Trophoblast cell (in vitro differentiated cells and primary cell): ENCODE measurements at regions not wholly inside any gene's neighbourhood (a gene's known extent, or its start where the extent isn't known, plus 50 kb on each side); places are given as distances from the start of the nearest gene placed in this dataset.

Experiments
- DNase-seq, 2 donors: peaks; one replicate each; pipeline ENCODE4 v3.0.0-alpha.2; 2016
- H2AFZ ChIP-seq: 2 replicates; pipeline ENCODE4 v1.6.1; 2013; ENCODE audit warnings: low read length, moderate library complexity, mild to moderate bottlenecking; ENCODE audit not compliant: insufficient read depth, poor library complexity
- H2AK5ac ChIP-seq: 2 replicates; pipeline ENCODE4 v1.6.1; 2013; ENCODE audit warnings: mild to moderate bottlenecking, low read length
- H2BK120ac ChIP-seq: 2 replicates; pipeline ENCODE4 v1.6.1; 2013; ENCODE audit warnings: low read length, mild to moderate bottlenecking, moderate library complexity; ENCODE audit not compliant: insufficient read depth, poor library complexity
- H2BK12ac ChIP-seq: 2 replicates; pipeline ENCODE4 v1.6.1; 2013; ENCODE audit warnings: mild to moderate bottlenecking, low read length, moderate library complexity
- H2BK5ac ChIP-seq: 2 replicates; pipeline ENCODE4 v1.6.1; 2013; ENCODE audit warnings: low read length, low read depth, moderate library complexity, mild to moderate bottlenecking; ENCODE audit not compliant: poor library complexity
- H3K14ac ChIP-seq: 2 replicates; pipeline ENCODE4 v1.6.1; 2013; ENCODE audit warnings: mild to moderate bottlenecking, low read length
- H3K18ac ChIP-seq: 2 replicates; pipeline ENCODE4 v1.6.1; 2013; ENCODE audit warnings: mild to moderate bottlenecking, low read length
- H3K23ac ChIP-seq: 2 replicates; pipeline ENCODE4 v1.6.1; 2013; ENCODE audit warnings: low read length
- H3K27ac ChIP-seq: 2 replicates; pipeline ENCODE4 v1.5.1; 2013; ENCODE audit warnings: low read depth, mild to moderate bottlenecking, inconsistent platforms, low read length, moderate library complexity
- H3K27me3 ChIP-seq: 2 replicates; pipeline ENCODE4 v1.6.1; 2013; ENCODE audit warnings: inconsistent platforms, mild to moderate bottlenecking, low read length, moderate library complexity; ENCODE audit not compliant: insufficient read depth
- H3K36me3 ChIP-seq, 2 experiments: 1 replicate in 1 of 2; 2 replicates in 1 of 2; pipeline ENCODE4 v1.6.1; 2013; ENCODE audit warnings: low read length in 2 of 2, mild to moderate bottlenecking in 2 of 2, moderate library complexity in 1 of 2; ENCODE audit not compliant: insufficient read depth in 2 of 2, control insufficient read depth in 1 of 2
- H3K4ac ChIP-seq: 2 replicates; pipeline ENCODE4 v1.6.1; 2013; ENCODE audit warnings: low read depth, mild to moderate bottlenecking, low read length, moderate library complexity
- H3K4me1 ChIP-seq, 2 experiments: 1 replicate in 1 of 2; 2 replicates in 1 of 2; pipeline ENCODE4 v1.6.1; 2013; ENCODE audit warnings: low read length in 2 of 2, mild to moderate bottlenecking in 2 of 2, moderate library complexity in 1 of 2; ENCODE audit not compliant: insufficient read depth in 2 of 2, control insufficient read depth in 1 of 2
- H3K4me2 ChIP-seq: 2 replicates; pipeline ENCODE4 v1.6.1; 2013; ENCODE audit warnings: inconsistent platforms, mild to moderate bottlenecking, low read length, moderate library complexity
- H3K4me3 ChIP-seq: 2 replicates; pipeline ENCODE4 v1.5.1; 2013; ENCODE audit warnings: mild to moderate bottlenecking, low read depth, low read length, inconsistent platforms
- H3K79me1 ChIP-seq: one replicate; pipeline ENCODE4 v1.6.1; 2013; ENCODE audit warnings: low read length
- H3K79me2 ChIP-seq: 2 replicates; pipeline ENCODE4 v1.6.1; 2013; ENCODE audit warnings: low read length, mild to moderate bottlenecking; ENCODE audit not compliant: control insufficient read depth, insufficient read depth, poor library complexity
- H3K9ac ChIP-seq: 2 replicates; pipeline ENCODE4 v1.6.1; 2013; ENCODE audit warnings: mild to moderate bottlenecking, low read length
- H3K9me3 ChIP-seq: 2 replicates; pipeline ENCODE4 v1.6.1; 2013; ENCODE audit warnings: low read depth, mild to moderate bottlenecking, control low read depth, inconsistent platforms, low read length; ENCODE audit not compliant: insufficient read depth
- H4K12ac ChIP-seq: 2 replicates; pipeline ENCODE4 v1.6.1; 2013; ENCODE audit warnings: low read depth, mild to moderate bottlenecking, low read length, moderate library complexity
- H4K8ac ChIP-seq: 2 replicates; pipeline ENCODE4 v1.6.1; 2013; ENCODE audit warnings: low read depth, mild to moderate bottlenecking, low read length, moderate library complexity
- H4K91ac ChIP-seq: one replicate; pipeline ENCODE4 v1.6.1; 2013; ENCODE audit warnings: low read depth, mild to moderate bottlenecking, low read length, moderate library complexity
- WGBS: extraction: QIAGEN DNeasy Blood & Tissue Kit; methylation state at CpG from one replicate; pipeline ENCODE4 v1.1.7; 2013; ENCODE audit warnings: missing lambda C conversion rate; ENCODE audit not compliant: insufficient read length, insufficient coverage; ENCODE audit errors: extremely low coverage; 5-methylcytosine and 5-hydroxymethylcytosine counted together

GRCh38 chr5:89289604-89290003 is 406.6 kb upstream of the MEF2C start:
- Histone ChIP-seq H2BK12ac (no peak overlapping the region), H3K9me3 (no peaks in the 10 kb centered on the region), H3K14ac (no peak overlapping the region), H3K4me3 (no peak overlapping the region), H3K79me2 (no peaks in the 10 kb centered on the region), H3K27me3 (no peaks in the 10 kb centered on the region), H3K79me1 (no peaks in the 10 kb centered on the region), H2AFZ (no peak overlapping the region), H2BK5ac (no peak overlapping the region), H3K23ac (no peak overlapping the region), H3K4me2 (no peak overlapping the region), H3K4me1 (no peaks in the 10 kb centered on the region), H2AK5ac (no peak overlapping the region), H4K8ac (no peak overlapping the region), H3K27ac (no peak overlapping the region), H3K36me3 (no peaks in the 10 kb centered on the region), H3K18ac (no peak overlapping the region), H3K9ac (no peak overlapping the region), H4K12ac (no peak overlapping the region), H3K4ac (no peak overlapping the region), H4K91ac (no peak overlapping the region), H2BK120ac (no peak overlapping the region)
- DNase-seq, result peak in 1 of 2 donors; percentile 15
- no CpG with 5 or more reads among the region's 3 CpGs for WGBS

GRCh38 chr5:89287964-89288363 is 405.0 kb upstream of the MEF2C start:
- Histone ChIP-seq H2AK5ac (no peak overlapping the region), H2BK120ac (no peak overlapping the region), H3K4me3 (no peak overlapping the region), H3K79me1 (no peaks in the 10 kb centered on the region), H2BK12ac (no peak overlapping the region), H3K9me3 (no peaks in the 10 kb centered on the region), H3K27ac (no peak overlapping the region), H3K36me3 (no peaks in the 10 kb centered on the region), H3K4me1 (no peaks in the 10 kb centered on the region), H2BK5ac (no peak overlapping the region), H3K4ac (no peak overlapping the region), H4K91ac (no peak overlapping the region), H3K14ac (no peak overlapping the region), H3K18ac (no peak overlapping the region), H3K27me3 (no peaks in the 10 kb centered on the region), H3K4me2 (no peak overlapping the region), H3K9ac (no peak overlapping the region), H4K12ac (no peak overlapping the region), H3K79me2 (no peaks in the 10 kb centered on the region), H2AFZ (no peak overlapping the region), H4K8ac (no peak overlapping the region), H3K23ac (no peak overlapping the region)
- DNase-seq, result no peak

GRCh38 chr5:89286320-89286719 is 403.3 kb upstream of the MEF2C start:
- Histone ChIP-seq H3K9me3 (no peaks in the 10 kb centered on the region), H4K91ac (no peak overlapping the region), H2AFZ (no peak overlapping the region), H2BK5ac (no peak overlapping the region), H2BK120ac (no peak overlapping the region), H3K4me2 (no peak overlapping the region), H3K14ac (no peak overlapping the region), H2BK12ac (no peak overlapping the region), H3K36me3 (no peaks in the 10 kb centered on the region), H3K18ac (no peak overlapping the region), H3K4me3 (no peak overlapping the region), H3K27ac (no peak overlapping the region), H3K9ac (no peak overlapping the region), H3K4ac (no peak overlapping the region), H4K12ac (no peak overlapping the region), H4K8ac (no peak overlapping the region), H3K23ac (no peak overlapping the region), H3K4me1 (no peaks in the 10 kb centered on the region), H2AK5ac (no peak overlapping the region), H3K79me1 (no peaks in the 10 kb centered on the region), H3K79me2 (no peaks in the 10 kb centered on the region), H3K27me3 (no peaks in the 10 kb centered on the region)
- no peak for DNase-seq
- no CpG with 5 or more reads among the region's 3 CpGs for WGBS

- Histone ChIP-seq H2AK5ac (no peak overlapping the region), H2BK5ac (no peak overlapping the region), H3K9me3 (no peaks in the 10 kb centered on the region), H4K91ac (no peak overlapping the region), H3K79me2 (no peaks in the 10 kb centered on the region), H3K23ac (peak overlapping the region; percentile 15), H3K18ac (no peak overlapping the region), H4K12ac (no peak overlapping the region), H3K27ac (no peak overlapping the region), H2BK12ac (no peak overlapping the region), H3K27me3 (no peaks in the 10 kb centered on the region), H4K8ac (no peak overlapping the region), H3K4me2 (no peak overlapping the region), H3K4me3 (no peak overlapping the region), H3K4ac (no peak overlapping the region), H2AFZ (no peak overlapping the region), H3K36me3 (no peaks in the 10 kb centered on the region), H3K4me1 (no peaks in the 10 kb centered on the region), H3K9ac (no peak overlapping the region), H2BK120ac (no peak overlapping the region), H3K14ac (no peak overlapping the region), H3K79me1 (no peaks in the 10 kb centered on the region)
- WGBS, result no CpG with 5 or more reads among the region's 3 CpGs
- no peak for DNase-seq
Measured at GRCh38 chr5:89283728-89284493, 400.9 kb upstream of the MEF2C start.
